Transverse colon (tissue), 4 donors: ENCODE measurements at regions not wholly inside any gene's neighbourhood (a gene's known extent, or its start where the extent isn't known, plus 50 kb on each side); places are given as distances from the start of the nearest gene placed in this dataset.

ENCODE experiments used
- DNase-seq: peaks from one replicate; pipeline ENCODE4 v3.0.0-alpha.2; 2019
- H3K27ac ChIP-seq, 4 donors: fragments of 200-600 bp; sonication (generic); 2 replicates each; pipeline ENCODE4 v1.5.1; 2016 to 2018; ENCODE audit warnings: inconsistent platforms in 4 of 4
- H3K27me3 ChIP-seq: fragments of 200-600 bp; sonication (generic); 2 replicates; pipeline ENCODE4 v1.5.1; 2017; ENCODE audit warnings: inconsistent platforms
- H3K36me3 ChIP-seq, 4 donors: fragments of 200-600 bp; sonication (generic); 2 replicates each; pipeline ENCODE4 v1.5.1; 2017 to 2019; ENCODE audit warnings: inconsistent platforms in 4 of 4
- H3K4me1 ChIP-seq, 4 donors: fragments of 200-600 bp; sonication (generic); 2 replicates each; pipeline ENCODE4 v1.5.1; 2017 to 2020; ENCODE audit warnings: inconsistent platforms in 4 of 4
- H3K4me3 ChIP-seq, 4 donors: fragments of 200-600 bp; sonication (generic); 1 replicate in 1 of 4; 2 replicates in 3 of 4; pipeline versions ENCODE4 v1.5.1 to v1.6.1; 2017 to 2019; ENCODE audit warnings: inconsistent platforms in 4 of 4
- H3K9me3 ChIP-seq, 2 donors: fragments of 200-600 bp; sonication (generic); 2 replicates each; pipeline ENCODE4 v1.5.1; 2017 to 2019; ENCODE audit warnings: inconsistent platforms in 2 of 2
- EP300 ChIP-seq: sonication (generic); formaldehyde crosslinking; IDR thresholded peaks from one replicate; pipeline ENCODE4 v1.6.1; 2017; ENCODE audit warnings: antibody characterized with exemption, low read depth
- POLR2A ChIP-seq: fragments of 450-650 bp; IDR thresholded peaks from one replicate; pipeline ENCODE4 v1.6.1; 2016; ENCODE audit warnings: antibody characterized with exemption, mild to moderate bottlenecking, moderate library complexity
- POLR2AphosphoS5 ChIP-seq, 3 donors: sonication (generic); formaldehyde crosslinking; IDR thresholded peaks; one replicate each; pipeline ENCODE4 v1.6.1; 2016; ENCODE audit warnings: antibody characterized with exemption in 3 of 3
- WGBS, 2 donors: methylation state at CpG; one replicate each; pipeline ENCODE4 v1.1.5; 2018; ENCODE audit warnings: low coverage in 1 of 2; 5-methylcytosine and 5-hydroxymethylcytosine counted together
- in situ Hi-C, 4 donors: fragments of 200-750 bp; cut with MboI; loops; one replicate each; pipeline versions ENCODE4 v1.15.0 to v1.15.1; 2017; ENCODE audit warnings: low sequenced_read_pairs in 3 of 4, low pct_ligation_motif_present in 1 of 4, low pct_unique_long_range_greater_than_20kb in 1 of 4
- intact Hi-C: fragments of 100-400 bp; cut with DNase I; formaldehyde crosslinking; loops from one replicate; pipeline ENCODE4 v1.15.1; 2023; ENCODE audit warnings: low total_unique reads
- TF ChIP-seq, protein P1 (sequence below), 5 experiments: fragments of 200-600 bp in 3 of 5; fragments of 450-650 bp in 2 of 5; sonication (generic) in 3 of 5; IDR thresholded peaks; 1 replicate in 2 of 5; 2 replicates in 3 of 5; pipeline ENCODE4 v1.5.1; 2016 to 2017; ENCODE audit warnings: antibody characterized with exemption in 5 of 5, inconsistent platforms in 3 of 5, mild to moderate bottlenecking in 2 of 5, moderate library complexity in 1 of 5

DNA sequence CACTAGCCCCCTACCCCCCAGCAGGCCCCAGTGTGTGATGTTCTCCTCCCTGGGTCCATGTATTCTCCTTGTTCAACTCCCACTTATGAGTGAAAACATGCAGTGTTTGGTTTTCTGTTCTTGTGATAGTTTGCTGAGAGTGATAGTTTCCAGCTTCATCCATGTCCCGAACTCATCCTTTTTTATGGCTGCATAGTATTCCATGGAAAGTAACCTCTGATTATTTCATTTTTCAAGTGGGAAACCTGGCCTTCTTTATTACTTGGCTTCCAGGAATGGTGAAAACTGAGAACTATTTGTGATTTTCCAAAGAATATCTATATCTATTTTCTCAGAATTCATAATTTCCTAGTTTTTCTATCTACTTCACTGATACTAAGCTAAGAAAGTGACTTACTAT is 235.0 kb downstream of the MTERF1 start:
- no peaks in the 10 kb centered on the region for H3K36me3 ChIP-seq
- H3K9me3 ChIP-seq: no peaks in the 10 kb centered on the region
- H3K4me3 ChIP-seq: no peak overlapping the region
- H3K4me1 ChIP-seq: no peaks in the 10 kb centered on the region
- intact Hi-C loops (no loop called here), in situ Hi-C loops (loop anchor here in 1 of 4 donors (25.0 kb wide), 1 partner anchor 558 kb away; no protein-coding TSS in a partner anchor)
- no peak for DNase-seq
- H3K27ac ChIP-seq: no peak overlapping the region
- 84 to 89% methylated on average over 1 of the region's 1 CpG for WGBS, 2 donors
- TF ChIP-seq EP300 (no peak), POLR2A (no peak), POLR2AphosphoS5 (IDR thresholded peaks at IDR 0.05) (no peak)
- TF ChIP-seq, protein P1, sequence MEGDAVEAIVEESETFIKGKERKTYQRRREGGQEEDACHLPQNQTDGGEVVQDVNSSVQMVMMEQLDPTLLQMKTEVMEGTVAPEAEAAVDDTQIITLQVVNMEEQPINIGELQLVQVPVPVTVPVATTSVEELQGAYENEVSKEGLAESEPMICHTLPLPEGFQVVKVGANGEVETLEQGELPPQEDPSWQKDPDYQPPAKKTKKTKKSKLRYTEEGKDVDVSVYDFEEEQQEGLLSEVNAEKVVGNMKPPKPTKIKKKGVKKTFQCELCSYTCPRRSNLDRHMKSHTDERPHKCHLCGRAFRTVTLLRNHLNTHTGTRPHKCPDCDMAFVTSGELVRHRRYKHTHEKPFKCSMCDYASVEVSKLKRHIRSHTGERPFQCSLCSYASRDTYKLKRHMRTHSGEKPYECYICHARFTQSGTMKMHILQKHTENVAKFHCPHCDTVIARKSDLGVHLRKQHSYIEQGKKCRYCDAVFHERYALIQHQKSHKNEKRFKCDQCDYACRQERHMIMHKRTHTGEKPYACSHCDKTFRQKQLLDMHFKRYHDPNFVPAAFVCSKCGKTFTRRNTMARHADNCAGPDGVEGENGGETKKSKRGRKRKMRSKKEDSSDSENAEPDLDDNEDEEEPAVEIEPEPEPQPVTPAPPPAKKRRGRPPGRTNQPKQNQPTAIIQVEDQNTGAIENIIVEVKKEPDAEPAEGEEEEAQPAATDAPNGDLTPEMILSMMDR (IDR thresholded peaks at IDR 0.05): no peak
- H3K27me3 ChIP-seq: no peaks in the 10 kb centered on the region

DNA sequence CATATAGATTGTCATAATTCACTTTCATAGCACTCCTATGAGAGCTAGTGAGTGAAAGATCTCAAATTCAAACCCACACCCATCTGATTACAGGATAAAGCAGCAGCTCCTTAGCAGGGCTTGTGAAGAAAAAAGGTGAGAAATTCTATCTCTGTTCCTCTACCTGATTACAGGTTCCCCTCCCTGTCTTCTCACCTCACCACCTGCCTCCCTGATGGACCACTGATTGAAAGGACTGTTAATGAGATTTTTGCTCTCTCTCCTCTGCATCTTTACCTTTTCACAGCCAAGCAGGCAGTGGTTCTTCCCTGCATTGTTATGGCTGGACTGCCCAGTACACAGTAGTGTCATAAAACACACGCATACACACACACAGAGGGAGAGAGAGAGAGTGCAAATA is 228.5 kb downstream of the MTERF1 start:
- 64% methylated on average over 1 of the region's 1 CpG; no CpG with 5 or more reads in 1 of the 2 donors for WGBS, 2 donors
- intact Hi-C loops (no loop called here), in situ Hi-C loops (no loop called here)
- no peak overlapping the region for H3K4me3 ChIP-seq
- TF ChIP-seq, protein P1 (IDR thresholded peaks at IDR 0.05): no peak
- no peak for TF ChIP-seq EP300
- TF ChIP-seq POLR2A: no peak
- no peak for TF ChIP-seq POLR2AphosphoS5 (IDR thresholded peaks at IDR 0.05)
- no peaks in the 10 kb centered on the region for H3K27me3 ChIP-seq
- H3K4me1 ChIP-seq: no peaks in the 10 kb centered on the region
- DNase-seq: no peak
- H3K9me3 ChIP-seq: no peaks in the 10 kb centered on the region
- H3K36me3 ChIP-seq: no peaks in the 10 kb centered on the region
- no peak overlapping the region for H3K27ac ChIP-seq

DNA sequence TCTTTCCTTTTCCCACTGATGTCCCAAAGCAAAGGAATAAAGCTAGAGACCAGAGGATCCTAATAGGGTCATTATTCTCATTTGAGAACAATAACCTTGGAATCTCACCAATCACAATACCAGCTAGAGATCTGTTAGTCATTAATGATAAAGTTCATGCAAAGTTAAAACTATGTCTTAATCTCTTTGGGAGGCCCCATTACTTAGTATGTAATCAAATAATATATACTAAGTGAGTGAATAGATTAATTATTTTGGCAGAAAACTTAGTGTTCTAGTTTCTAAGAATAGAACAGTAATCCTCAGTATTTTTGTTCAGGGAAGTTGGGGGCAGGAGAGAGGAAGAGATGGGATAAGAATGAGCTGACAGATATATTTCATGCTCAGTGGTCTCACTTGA is 227.2 kb downstream of the MTERF1 start:
- TF ChIP-seq POLR2AphosphoS5 (IDR thresholded peaks at IDR 0.05): no peak
- no peak for TF ChIP-seq EP300
- TF ChIP-seq, protein P1 (IDR thresholded peaks at IDR 0.05): no peak
- TF ChIP-seq POLR2A: no peak
- intact Hi-C loops: no loop called here
- Histone ChIP-seq H3K4me1 (no peaks in the 10 kb centered on the region), H3K36me3 (no peaks in the 10 kb centered on the region), H3K4me3 (no peak overlapping the region), H3K27ac (no peak overlapping the region), H3K27me3 (no peaks in the 10 kb centered on the region), H3K9me3 (no peaks in the 10 kb centered on the region)
- in situ Hi-C loops: no loop called here
- no peak for DNase-seq

DNA sequence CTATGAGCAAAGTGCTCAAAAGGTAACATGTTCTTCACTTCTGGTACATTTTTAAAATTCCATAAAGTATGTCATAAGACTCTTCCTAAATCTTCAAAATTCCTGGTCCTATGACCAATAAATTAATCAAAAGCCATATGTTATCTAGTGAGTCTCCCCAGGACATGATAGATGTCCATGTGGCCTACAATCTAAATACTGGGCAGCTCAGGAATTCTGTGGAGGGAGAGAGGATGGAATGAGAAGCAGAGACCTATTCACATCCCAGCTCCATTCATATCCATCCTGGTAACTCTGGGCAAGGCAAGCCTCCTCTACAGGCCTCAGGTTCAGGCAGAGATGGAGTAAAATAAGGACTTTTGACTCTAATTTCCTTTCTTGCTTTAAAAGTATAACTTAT is 224.8 kb downstream of the MTERF1 start:
- TF ChIP-seq EP300 (no peak), POLR2AphosphoS5 (IDR thresholded peaks at IDR 0.05) (no peak), POLR2A (no peak)
- TF ChIP-seq, protein P1 (IDR thresholded peaks at IDR 0.05): no peak
- Histone ChIP-seq H3K27me3 (no peaks in the 10 kb centered on the region), H3K9me3 (no peaks in the 10 kb centered on the region), H3K4me1 (no peaks in the 10 kb centered on the region), H3K4me3 (no peak overlapping the region), H3K27ac (no peak overlapping the region), H3K36me3 (no peaks in the 10 kb centered on the region)
- no peak for DNase-seq
- intact Hi-C loops (no loop called here), in situ Hi-C loops (no loop called here)
